WERI-Rb-1 (cell line): ENCODE measurements at regions not wholly inside any gene's neighbourhood (a gene's known extent, or its start where the extent isn't known, plus 50 kb on each side); places are given as distances from the start of the nearest gene placed in this dataset.
A peak's percentile ranks its signal among the peaks of the same experiment; 100 is the strongest.

ENCODE experiments used
- DNase-seq: peaks from one replicate; pipeline ENCODE4 v3.0.0-alpha.2; 2020
- H3K27ac ChIP-seq: fragments of 250-450 bp; sonication (Bioruptor Pico); 2 replicates; pipeline ENCODE4 v1.5.1; 2020; ENCODE audit warnings: mild to moderate bottlenecking, moderate library complexity
- H3K27me3 ChIP-seq: fragments of 250-450 bp; sonication (Bioruptor Pico); 2 replicates; pipeline ENCODE4 v1.5.1; 2021; ENCODE audit warnings: mild to moderate bottlenecking, low read depth, moderate library complexity; ENCODE audit not compliant: insufficient read depth, severe bottlenecking
- H3K36me3 ChIP-seq: fragments of 250-450 bp; sonication (Bioruptor Pico); 2 replicates; pipeline ENCODE4 v1.5.1; 2020; ENCODE audit warnings: mild to moderate bottlenecking, moderate library complexity
- H3K4me3 ChIP-seq: 2 replicates; pipeline ENCODE4 v1.5.1; 2011; ENCODE audit warnings: low read depth, mild to moderate bottlenecking, control low read depth, low read length
- H3K9me3 ChIP-seq: fragments of 250-450 bp; sonication (Bioruptor Pico); 2 replicates; pipeline ENCODE4 v1.5.1; 2021; ENCODE audit warnings: mild to moderate bottlenecking, moderate library complexity; ENCODE audit not compliant: severe bottlenecking
- CTCF ChIP-seq: IDR thresholded peaks from 2 replicates; pipeline ENCODE4 v1.5.1; 2011; ENCODE audit warnings: low read depth, mild to moderate bottlenecking, control low read depth, inconsistent platforms, low read length

GRCh38 chr17:68169840-68170239 lies 78.0 kb upstream of the AMZ2 start:
- no peaks in the 10 kb centered on the region for H3K27me3 ChIP-seq
- DNase-seq = no peak
- H3K9me3 ChIP-seq = no peaks in the 10 kb centered on the region
- no peak for TF ChIP-seq CTCF
- H3K36me3 ChIP-seq = no peaks in the 10 kb centered on the region
- no peak overlapping the region for H3K4me3 ChIP-seq
- H3K27ac ChIP-seq = no peak overlapping the region

GRCh38 chr17:68170246-68170645 lies 77.6 kb upstream of the AMZ2 start:
- H3K27ac ChIP-seq = no peak overlapping the region
- no peak for DNase-seq
- H3K4me3 ChIP-seq = no peak overlapping the region
- no peaks in the 10 kb centered on the region for H3K9me3 ChIP-seq
- no peaks in the 10 kb centered on the region for H3K36me3 ChIP-seq
- no peak for TF ChIP-seq CTCF
- no peaks in the 10 kb centered on the region for H3K27me3 ChIP-seq

GRCh38 chr17:68172461-68172954 lies 75.3 kb upstream of the AMZ2 start:
- Histone ChIP-seq H3K27me3 (no peaks in the 10 kb centered on the region), H3K9me3 (no peaks in the 10 kb centered on the region), H3K4me3 (no peak overlapping the region), H3K27ac (no peak overlapping the region), H3K36me3 (no peaks in the 10 kb centered on the region)
- DNase-seq = peak; percentile 82
- TF ChIP-seq CTCF = peak; percentile 94

GRCh38 chr17:68175416-68175815 lies 72.4 kb upstream of the AMZ2 start:
- H3K36me3 ChIP-seq = no peaks in the 10 kb centered on the region
- no peaks in the 10 kb centered on the region for H3K27me3 ChIP-seq
- TF ChIP-seq CTCF = no peak
- no peaks in the 10 kb centered on the region for H3K9me3 ChIP-seq
- DNase-seq = no peak
- H3K27ac ChIP-seq = no peak overlapping the region
- H3K4me3 ChIP-seq = no peak overlapping the region

- Histone ChIP-seq H3K36me3 (no peaks in the 10 kb centered on the region), H3K27me3 (no peaks in the 10 kb centered on the region), H3K27ac (no peak overlapping the region), H3K4me3 (no peak overlapping the region), H3K9me3 (no peaks in the 10 kb centered on the region)
- TF ChIP-seq CTCF = no peak
- DNase-seq = no peak
Observed at GRCh38 chr17:68175905-68176304, 71.9 kb upstream of the AMZ2 start.

- Histone ChIP-seq H3K9me3 (no peaks in the 10 kb centered on the region), H3K27ac (no peak overlapping the region), H3K4me3 (no peak overlapping the region), H3K27me3 (no peaks in the 10 kb centered on the region), H3K36me3 (no peaks in the 10 kb centered on the region)
- TF ChIP-seq CTCF = no peak
- DNase-seq = peak; percentile 51
Observed at GRCh38 chr17:68176718-68177117, 71.1 kb upstream of the AMZ2 start.
